ENCODE measurements at regions not wholly inside any gene's neighbourhood (a gene's known extent, or its start where the extent isn't known, plus 50 kb on each side); places are given as distances from the start of the nearest gene placed in this dataset.

DNA sequence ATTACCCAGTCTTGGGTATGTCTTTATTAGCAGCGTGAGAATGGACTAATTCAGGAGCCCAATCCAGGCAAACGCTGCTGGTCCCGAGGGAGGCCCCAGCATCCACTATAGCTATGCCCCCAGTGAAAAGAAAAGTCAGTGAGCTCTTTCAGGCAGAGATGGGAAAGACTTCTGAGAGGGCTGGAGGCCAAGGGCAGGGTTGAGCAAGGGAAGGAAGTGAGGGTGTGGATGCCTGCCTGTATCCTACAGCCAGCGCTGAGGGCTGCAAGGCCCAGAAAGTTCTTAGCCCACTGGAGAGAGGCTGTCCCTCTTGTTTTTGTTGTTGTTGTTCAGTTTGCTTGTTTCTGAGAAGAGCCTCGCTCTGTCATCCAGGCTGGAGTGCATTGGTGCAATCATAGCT lies 261.6 kb downstream of the ZEB1 start:
- no peak for DNase-seq

All from activated CD4-positive, alpha-beta T cell treated with anti-CD3 and anti-CD28 coated beads for 4 hours (primary cell).